MM.1S (cell line): ENCODE measurements at regions not wholly inside any gene's neighbourhood (a gene's known extent, or its start where the extent isn't known, plus 50 kb on each side); places are given as distances from the start of the nearest gene placed in this dataset.
A peak's percentile ranks its signal among the peaks of the same experiment; 100 is the strongest.

Experiments used
- DNase-seq: peaks from one replicate; pipeline ENCODE4 v3.0.0-alpha.2; 2015
- H2AFZ ChIP-seq: fragments of 300-600 bp; sonication (generic); 2 replicates; pipeline ENCODE4 v1.6.0; 2016; ENCODE audit warnings: antibody characterized with exemption, low read length
- H3F3A ChIP-seq: fragments of 300-600 bp; sonication (generic); 2 replicates; pipeline ENCODE4 v1.6.1; 2016; ENCODE audit warnings: mild to moderate bottlenecking, antibody characterized with exemption, low read length, moderate library complexity, mixed read lengths; ENCODE audit not compliant: insufficient read depth
- H3K27ac ChIP-seq: fragments of 300-600 bp; sonication (generic); 2 replicates; pipeline ENCODE4 v1.5.1; 2016; ENCODE audit warnings: mild to moderate bottlenecking, low read length
- H3K27me3 ChIP-seq: fragments of 300-600 bp; sonication (generic); replicated peaks from 2 replicates; pipeline ENCODE4 v1.6.0; 2016; ENCODE audit warnings: low read length; ENCODE audit not compliant: insufficient read depth
- H3K36me3 ChIP-seq: fragments of 300-600 bp; sonication (generic); replicated peaks from 2 replicates; pipeline ENCODE4 v1.6.1; 2016; ENCODE audit warnings: mild to moderate bottlenecking, low read length, mixed read lengths; ENCODE audit not compliant: insufficient read depth
- H3K4me1 ChIP-seq: fragments of 300-600 bp; sonication (generic); 2 replicates; pipeline ENCODE4 v1.6.1; 2016; ENCODE audit warnings: low read length, mixed read lengths
- H3K4me2 ChIP-seq: fragments of 300-600 bp; sonication (generic); 2 replicates; pipeline ENCODE4 v1.6.0; 2016; ENCODE audit warnings: low read depth, low read length
- H3K4me3 ChIP-seq: fragments of 300-600 bp; sonication (generic); 2 replicates; pipeline ENCODE4 v1.5.1; 2016; ENCODE audit warnings: low read length, mixed read lengths
- H3K79me2 ChIP-seq: fragments of 300-600 bp; sonication (generic); 2 replicates; pipeline ENCODE4 v1.6.1; 2016; ENCODE audit warnings: mixed run types, low read length, mixed read lengths
- H3K9ac ChIP-seq: fragments of 300-600 bp; sonication (generic); 2 replicates; pipeline ENCODE4 v1.6.1; 2016; ENCODE audit warnings: low read length, mixed read lengths
- H3K9me2 ChIP-seq: fragments of 300-600 bp; sonication (generic); replicated peaks from 2 replicates; pipeline ENCODE4 v1.6.1; 2016; ENCODE audit warnings: mild to moderate bottlenecking, low read length, mixed read lengths; ENCODE audit not compliant: insufficient read depth
- H3K9me3 ChIP-seq: fragments of 300-600 bp; sonication (generic); replicated peaks from 2 replicates; pipeline ENCODE4 v1.6.1; 2016; ENCODE audit warnings: mild to moderate bottlenecking, low read length, mixed read lengths; ENCODE audit not compliant: insufficient read depth
- H4K20me1 ChIP-seq: fragments of 300-600 bp; sonication (generic); 2 replicates; pipeline ENCODE4 v1.6.1; 2016; ENCODE audit warnings: mild to moderate bottlenecking, low read length, moderate library complexity, mixed read lengths; ENCODE audit not compliant: insufficient read depth
- CTCF ChIP-seq: fragments of 300-600 bp; sonication (generic); IDR thresholded peaks from 2 replicates; pipeline ENCODE4 v1.5.1; 2016; ENCODE audit warnings: antibody characterized with exemption, low read length, mixed read lengths
- EZH2 ChIP-seq: fragments of 300-600 bp; sonication (generic); optimal IDR thresholded peaks from 2 replicates; pipeline ENCODE3; 2017; ENCODE audit warnings: low read depth, mild to moderate bottlenecking, antibody characterized with exemption, low read length, mixed read lengths
- EZH2phosphoT487 ChIP-seq: fragments of 300-600 bp; sonication (generic); IDR thresholded peaks from 2 replicates; pipeline ENCODE4 v1.6.1; 2018; ENCODE audit warnings: antibody characterized with exemption, low read length

- no peaks in the 10 kb centered on the region for H3K9me3 ChIP-seq
- H3K4me2 ChIP-seq: no peak overlapping the region
- DNase-seq: peak; percentile 46
- no peaks in the 10 kb centered on the region for H3K9me2 ChIP-seq
- H2AFZ ChIP-seq: no peak overlapping the region
- H3K27me3 ChIP-seq: no peaks in the 10 kb centered on the region
- no peaks in the 10 kb centered on the region for H3K36me3 ChIP-seq
- H3F3A ChIP-seq: no peaks in the 10 kb centered on the region
- H3K9ac ChIP-seq: no peak overlapping the region
- TF ChIP-seq CTCF: peak; percentile 92
- TF ChIP-seq EZH2: no peak
- H3K4me1 ChIP-seq: no peaks in the 10 kb centered on the region
- H3K4me3 ChIP-seq: no peak overlapping the region
- H4K20me1 ChIP-seq: no peaks in the 10 kb centered on the region
- H3K27ac ChIP-seq: no peak overlapping the region
- no peaks in the 10 kb centered on the region for H3K79me2 ChIP-seq
Observed at GRCh38 chr4:187606581-187606980, 389.0 kb upstream of the ZFP42 start.

- H2AFZ ChIP-seq: no peak overlapping the region
- no peak for DNase-seq
Observed at GRCh38 chr4:187608001-187608421, 387.6 kb upstream of the ZFP42 start.

GRCh38 chr4:187612301-187612700 lies 383.3 kb upstream of the ZFP42 start:
- Histone ChIP-seq H3K9me3 (no peaks in the 10 kb centered on the region), H3K27ac (no peak overlapping the region), H3K4me2 (no peak overlapping the region), H3K79me2 (no peaks in the 10 kb centered on the region), H3K27me3 (no peaks in the 10 kb centered on the region), H3K36me3 (no peaks in the 10 kb centered on the region), H2AFZ (no peak overlapping the region), H4K20me1 (no peaks in the 10 kb centered on the region), H3K4me3 (no peak overlapping the region), H3K9ac (no peak overlapping the region), H3K9me2 (no peaks in the 10 kb centered on the region), H3K4me1 (no peaks in the 10 kb centered on the region), H3F3A (no peaks in the 10 kb centered on the region)
- no peak for TF ChIP-seq EZH2phosphoT487
- DNase-seq: no peak

More at GRCh38 chr4:187608001-187608421, 387.6 kb upstream of the ZFP42 start:
- H3K4me3 ChIP-seq: no peak overlapping the region
- H3K9me3 ChIP-seq: no peaks in the 10 kb centered on the region
- H4K20me1 ChIP-seq: no peaks in the 10 kb centered on the region
- H3K4me2 ChIP-seq: no peak overlapping the region
- H3K27ac ChIP-seq: no peak overlapping the region
- no peaks in the 10 kb centered on the region for H3K9me2 ChIP-seq
- H3K79me2 ChIP-seq: no peaks in the 10 kb centered on the region
- no peaks in the 10 kb centered on the region for H3K4me1 ChIP-seq
- H3K9ac ChIP-seq: no peak overlapping the region
- H3K27me3 ChIP-seq: no peaks in the 10 kb centered on the region
- TF ChIP-seq EZH2phosphoT487 (no peak), CTCF (no peak), EZH2 (no peak)
- H3F3A ChIP-seq: no peaks in the 10 kb centered on the region
- no peaks in the 10 kb centered on the region for H3K36me3 ChIP-seq

GRCh38 chr4:187613089-187613839 lies 382.3 kb upstream of the ZFP42 start:
- DNase-seq: no peak
- Histone ChIP-seq H3F3A (no peaks in the 10 kb centered on the region), H3K4me1 (no peaks in the 10 kb centered on the region), H3K36me3 (no peaks in the 10 kb centered on the region), H3K4me3 (no peak overlapping the region), H3K9me3 (no peaks in the 10 kb centered on the region), H4K20me1 (no peaks in the 10 kb centered on the region), H3K9ac (no peak overlapping the region), H3K27me3 (no peaks in the 10 kb centered on the region), H3K4me2 (no peak overlapping the region), H3K79me2 (no peaks in the 10 kb centered on the region), H2AFZ (no peak overlapping the region), H3K9me2 (no peaks in the 10 kb centered on the region), H3K27ac (no peak overlapping the region)
- TF ChIP-seq EZH2 (no peak), CTCF (no peak)
